Activated CD4-positive, alpha-beta memory T cell treated with anti-CD3 and anti-CD28 coated beads, Interleukin-2, amount 10 ng/mL, durations not matched to agents 7 days and 5 days (primary cell): ENCODE measurements at regions not wholly inside any gene's neighbourhood (a gene's known extent, or its start where the extent isn't known, plus 50 kb on each side); places are given as distances from the start of the nearest gene placed in this dataset.

Experiments used
- CTCF ChIA-PET: fragments of 350-600 bp; sonication (Branson Sonifier 250); formaldehyde crosslinking; loops from one replicate; lab custom pipeline; 2021; ENCODE audit warnings: antibody characterized with exemption, inconsistent platforms; lab: Charles Lee
- POLR2A ChIA-PET: fragments of 350-600 bp; sonication (Branson Sonifier 250); formaldehyde crosslinking; loops from one replicate; lab custom pipeline; 2021; ENCODE audit warnings: antibody characterized with exemption; lab: Charles Lee
- DNase-seq: peaks from one replicate; pipeline ENCODE4 v3.0.0-alpha.2; 2020
- H3K27ac Mint-ChIP-seq: one replicate; pipeline ENCODE4 v1.8.0; 2021; ENCODE audit warnings: mild to moderate bottlenecking, mixed read lengths
- H3K27me3 Mint-ChIP-seq: one replicate; pipeline ENCODE4 v1.8.0; 2021; ENCODE audit warnings: mixed read lengths
- H3K36me3 Mint-ChIP-seq: one replicate; pipeline ENCODE4 v1.8.0; 2021; ENCODE audit warnings: low read depth, mixed read lengths
- H3K4me1 Mint-ChIP-seq: one replicate; pipeline ENCODE4 v1.8.0; 2021; ENCODE audit warnings: mixed read lengths
- H3K4me3 Mint-ChIP-seq: one replicate; pipeline ENCODE4 v1.8.0; 2021; ENCODE audit warnings: mild to moderate bottlenecking, mixed read lengths
- H3K9me3 Mint-ChIP-seq: one replicate; pipeline ENCODE4 v1.8.0; 2021; ENCODE audit warnings: mixed read lengths

- Mint-ChIP-seq H3K4me3 (no peak overlapping the region), H3K4me1 (no peaks in the 10 kb centered on the region), H3K36me3 (no peaks in the 10 kb centered on the region), H3K27me3 (no peaks in the 10 kb centered on the region), H3K9me3 (no peaks in the 10 kb centered on the region), H3K27ac (no peak overlapping the region)
- CTCF ChIA-PET = no interaction called here
- no peak for DNase-seq
- POLR2A ChIA-PET = no interaction called here
These were observed 212.7 kb upstream of the PHYHIPL start for GRCh38 chr10:58963723-58964124.

- DNase-seq = no peak
- POLR2A ChIA-PET = no interaction called here
- CTCF ChIA-PET = no interaction called here
- Mint-ChIP-seq H3K4me3 (no peak overlapping the region), H3K27ac (no peak overlapping the region), H3K4me1 (no peaks in the 10 kb centered on the region), H3K36me3 (no peaks in the 10 kb centered on the region), H3K27me3 (no peaks in the 10 kb centered on the region), H3K9me3 (no peaks in the 10 kb centered on the region)
These were observed 210.6 kb upstream of the PHYHIPL start for GRCh38 chr10:58965855-58966254.

GRCh38 chr10:58967551-58968388 is 208.7 kb upstream of the PHYHIPL start:
- H3K27ac Mint-ChIP-seq = no peak overlapping the region
- no peak overlapping the region for H3K4me3 Mint-ChIP-seq
- POLR2A ChIA-PET = no interaction called here
- no peaks in the 10 kb centered on the region for H3K27me3 Mint-ChIP-seq
- no peaks in the 10 kb centered on the region for H3K36me3 Mint-ChIP-seq
- CTCF ChIA-PET = interaction anchor here (0.8 kb wide), 1 partner anchor 11 kb away, joined by 3 read pairs; no protein-coding TSS in a partner anchor
- H3K9me3 Mint-ChIP-seq = no peaks in the 10 kb centered on the region
- no peak for DNase-seq
- no peaks in the 10 kb centered on the region for H3K4me1 Mint-ChIP-seq

- no peaks in the 10 kb centered on the region for H3K9me3 Mint-ChIP-seq
- ChIA-PET POLR2A (no interaction called here), CTCF (interaction anchor here (0.8 kb wide), 1 partner anchor 12 kb away, joined by 3 read pairs; no protein-coding TSS in a partner anchor)
- no peaks in the 10 kb centered on the region for H3K27me3 Mint-ChIP-seq
- H3K27ac Mint-ChIP-seq = no peak overlapping the region
- no peak for DNase-seq
- H3K4me3 Mint-ChIP-seq = no peak overlapping the region
- no peaks in the 10 kb centered on the region for H3K36me3 Mint-ChIP-seq
- H3K4me1 Mint-ChIP-seq = no peaks in the 10 kb centered on the region
These were observed 208.1 kb upstream of the PHYHIPL start for GRCh38 chr10:58968389-58968755.

DNA sequence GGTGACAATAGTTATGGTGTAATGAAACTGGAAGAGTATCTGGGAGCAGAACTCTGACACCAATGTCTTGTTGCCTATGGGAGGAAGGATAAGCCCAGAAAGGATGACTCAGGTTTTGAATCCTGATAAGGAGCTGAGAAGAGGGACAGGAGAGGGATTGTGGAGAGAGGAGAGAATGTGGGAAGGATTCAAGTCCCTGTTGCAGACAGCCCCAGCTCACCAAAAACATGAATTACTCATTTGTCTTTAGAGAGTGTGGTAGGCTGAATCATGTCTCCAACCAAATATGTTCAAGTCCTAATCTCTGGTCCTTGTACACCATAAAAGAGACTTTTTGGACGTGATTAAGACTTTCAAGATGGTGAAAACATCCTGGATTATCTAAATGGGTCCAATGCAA is 206.9 kb upstream of the PHYHIPL start:
- Mint-ChIP-seq H3K27ac (no peak overlapping the region), H3K4me1 (no peaks in the 10 kb centered on the region), H3K36me3 (no peaks in the 10 kb centered on the region), H3K9me3 (no peaks in the 10 kb centered on the region), H3K27me3 (no peaks in the 10 kb centered on the region), H3K4me3 (no peak overlapping the region)
- CTCF ChIA-PET = no interaction called here
- POLR2A ChIA-PET = no interaction called here
- DNase-seq = no peak

DNA sequence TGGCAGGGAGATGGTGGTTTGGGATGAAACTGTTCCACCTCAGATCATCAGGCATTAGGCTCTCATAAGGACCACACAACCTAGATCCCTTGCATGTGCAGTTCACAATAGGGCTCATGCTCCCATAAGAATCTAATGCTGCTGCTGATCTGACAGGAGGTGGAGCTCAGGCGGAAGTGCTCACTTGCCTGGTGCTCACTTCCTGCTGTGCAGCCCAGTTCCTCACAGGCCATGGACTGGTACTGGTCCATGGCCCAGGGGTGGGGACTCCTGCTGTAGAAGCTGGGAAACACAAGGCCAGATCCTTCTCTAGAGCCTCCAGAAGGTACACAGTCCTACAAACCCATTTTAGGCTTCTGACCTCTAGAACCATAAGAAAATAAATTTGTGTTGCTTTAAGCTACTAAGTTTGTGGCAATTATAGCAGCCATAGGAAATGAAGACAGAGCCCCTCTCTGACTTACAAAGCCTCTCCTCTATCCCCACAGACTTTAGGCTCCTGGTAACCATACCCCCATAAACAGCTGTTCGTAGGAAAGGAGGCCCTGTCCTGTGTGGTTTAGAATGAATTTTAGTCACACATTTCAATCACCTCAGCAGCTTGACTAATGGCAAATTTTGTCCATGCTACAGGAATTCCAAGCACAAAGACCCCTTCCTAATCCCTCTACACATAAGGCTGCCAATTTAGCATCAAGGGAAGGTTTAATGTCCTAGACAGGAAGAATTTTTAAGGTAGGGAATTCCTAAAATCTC is 206.1 kb upstream of the PHYHIPL start:
- DNase-seq = no peak
- H3K36me3 Mint-ChIP-seq = no peaks in the 10 kb centered on the region
- no peak overlapping the region for H3K27ac Mint-ChIP-seq
- H3K4me1 Mint-ChIP-seq = no peaks in the 10 kb centered on the region
- ChIA-PET CTCF (no interaction called here), POLR2A (no interaction called here)
- H3K4me3 Mint-ChIP-seq = no peak overlapping the region
- no peaks in the 10 kb centered on the region for H3K9me3 Mint-ChIP-seq
- H3K27me3 Mint-ChIP-seq = no peaks in the 10 kb centered on the region

- no peaks in the 10 kb centered on the region for H3K9me3 Mint-ChIP-seq
- no peak overlapping the region for H3K27ac Mint-ChIP-seq
- no peaks in the 10 kb centered on the region for H3K4me1 Mint-ChIP-seq
- H3K36me3 Mint-ChIP-seq = no peaks in the 10 kb centered on the region
- ChIA-PET POLR2A (no interaction called here), CTCF (no interaction called here)
- no peak for DNase-seq
- no peak overlapping the region for H3K4me3 Mint-ChIP-seq
- no peaks in the 10 kb centered on the region for H3K27me3 Mint-ChIP-seq
These were observed 205.2 kb upstream of the PHYHIPL start for GRCh38 chr10:58971211-58971610.

- Mint-ChIP-seq H3K27me3 (no peaks in the 10 kb centered on the region), H3K4me3 (no peak overlapping the region), H3K9me3 (no peaks in the 10 kb centered on the region), H3K27ac (no peak overlapping the region), H3K36me3 (no peaks in the 10 kb centered on the region), H3K4me1 (no peaks in the 10 kb centered on the region)
- POLR2A ChIA-PET = no interaction called here
- DNase-seq = no peak
- CTCF ChIA-PET = no interaction called here
These were observed 204.5 kb upstream of the PHYHIPL start for GRCh38 chr10:58971796-58972491.

- Mint-ChIP-seq H3K4me3 (no peak overlapping the region), H3K27ac (no peak overlapping the region), H3K36me3 (no peaks in the 10 kb centered on the region), H3K27me3 (no peaks in the 10 kb centered on the region), H3K4me1 (no peaks in the 10 kb centered on the region), H3K9me3 (no peaks in the 10 kb centered on the region)
- ChIA-PET CTCF (no interaction called here), POLR2A (no interaction called here)
- DNase-seq = no peak
These were observed 203.7 kb upstream of the PHYHIPL start for GRCh38 chr10:58972576-58973234.

- Mint-ChIP-seq H3K4me1 (no peaks in the 10 kb centered on the region), H3K27ac (no peak overlapping the region), H3K36me3 (no peaks in the 10 kb centered on the region), H3K27me3 (no peaks in the 10 kb centered on the region), H3K4me3 (no peak overlapping the region), H3K9me3 (no peaks in the 10 kb centered on the region)
- DNase-seq = no peak
- POLR2A ChIA-PET = no interaction called here
- CTCF ChIA-PET = no interaction called here
These were observed 203.2 kb upstream of the PHYHIPL start for GRCh38 chr10:58973235-58973595.

DNA sequence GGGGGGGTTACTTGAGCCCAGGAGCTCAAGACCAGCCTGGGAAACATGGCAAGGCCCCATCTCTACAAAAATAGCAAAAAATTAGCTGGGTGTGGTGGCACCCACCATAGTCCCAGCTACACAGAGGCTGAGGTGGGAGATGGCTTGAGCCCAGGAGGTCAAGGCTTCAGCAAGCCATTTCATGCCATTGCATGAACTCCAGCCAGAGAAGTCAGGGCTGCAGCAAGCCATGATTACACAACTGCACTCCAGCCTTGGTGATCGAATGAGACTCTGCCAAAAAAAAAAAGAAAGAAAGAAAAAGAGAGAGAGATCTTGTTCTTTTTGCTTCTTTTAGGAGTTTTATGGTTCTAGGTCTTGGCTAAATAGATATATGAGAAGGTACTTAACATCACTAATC is 200.2 kb upstream of the PHYHIPL start:
- DNase-seq = no peak
- H3K9me3 Mint-ChIP-seq = no peaks in the 10 kb centered on the region
- no peak overlapping the region for H3K4me3 Mint-ChIP-seq
- POLR2A ChIA-PET = no interaction called here
- CTCF ChIA-PET = no interaction called here
- H3K4me1 Mint-ChIP-seq = no peaks in the 10 kb centered on the region
- no peak overlapping the region for H3K27ac Mint-ChIP-seq
- no peaks in the 10 kb centered on the region for H3K27me3 Mint-ChIP-seq
- H3K36me3 Mint-ChIP-seq = no peaks in the 10 kb centered on the region

GRCh38 chr10:58979711-58980110 is 196.7 kb upstream of the PHYHIPL start:
- Mint-ChIP-seq H3K36me3 (no peaks in the 10 kb centered on the region), H3K9me3 (no peaks in the 10 kb centered on the region), H3K27me3 (no peaks in the 10 kb centered on the region), H3K4me1 (no peaks in the 10 kb centered on the region), H3K27ac (no peak overlapping the region), H3K4me3 (no peak overlapping the region)
- no peak for DNase-seq
- ChIA-PET CTCF (no interaction called here), POLR2A (no interaction called here)

- no peaks in the 10 kb centered on the region for H3K4me1 Mint-ChIP-seq
- ChIA-PET POLR2A (no interaction called here), CTCF (no interaction called here)
- no peaks in the 10 kb centered on the region for H3K9me3 Mint-ChIP-seq
- H3K4me3 Mint-ChIP-seq = no peak overlapping the region
- H3K36me3 Mint-ChIP-seq = no peaks in the 10 kb centered on the region
- no peaks in the 10 kb centered on the region for H3K27me3 Mint-ChIP-seq
- no peak for DNase-seq
- no peak overlapping the region for H3K27ac Mint-ChIP-seq
These were observed 195.5 kb upstream of the PHYHIPL start for GRCh38 chr10:58980826-58981415.
